ENCODE measurements at regions not wholly inside any gene's neighbourhood (a gene's known extent, or its start where the extent isn't known, plus 50 kb on each side); places are given as distances from the start of the nearest gene placed in this dataset.

- H2BK20ac ChIP-seq (ENCODE audit: low read depth, low read length, poor library complexity, severe bottlenecking), result no peak overlapping the region
- no peak overlapping the region for H2BK120ac ChIP-seq (ENCODE audit: low read depth, low read length, poor library complexity, severe bottlenecking)
- no peak overlapping the region for H2AK5ac ChIP-seq (ENCODE audit: insufficient read length, low read length)
- H3K23me2 ChIP-seq (ENCODE audit: insufficient read length, low read depth, low read length, poor library complexity, severe bottlenecking), result no peaks in the 10 kb centered on the region
- H2AFZ ChIP-seq (ENCODE audit: low read length), result no peak overlapping the region
- H3K27me3 ChIP-seq (ENCODE audit: insufficient read depth, low read length), result no peaks in the 10 kb centered on the region
- no peaks in the 10 kb centered on the region for H3K9me3 ChIP-seq (ENCODE audit: control insufficient read depth, low read depth, low read length)
- H2BK12ac ChIP-seq (ENCODE audit: insufficient read length, low read depth, low read length), result no peak overlapping the region
- no peak overlapping the region for H3K27ac ChIP-seq (ENCODE audit: insufficient read length, low read depth, low read length)
- no peak overlapping the region for H3K23ac ChIP-seq (ENCODE audit: insufficient read length, low read depth, low read length)
- no peaks in the 10 kb centered on the region for H4K20me1 ChIP-seq (ENCODE audit: control insufficient read depth, insufficient read depth, insufficient read length)
- no peak overlapping the region for H3K27ac Mint-ChIP-seq
- H3K36me3 Mint-ChIP-seq (ENCODE audit: insufficient read depth in 1 of 3, low read depth in 3 of 3), result no peaks in the 10 kb centered on the region
- no peak overlapping the region for H3K56ac ChIP-seq (ENCODE audit: insufficient read length, low read depth, low read length)
- H3K4me3 Mint-ChIP-seq, result no peak overlapping the region
- no peaks in the 10 kb centered on the region for H3K79me2 ChIP-seq (ENCODE audit: insufficient read depth, low read length)
- no peaks in the 10 kb centered on the region for H3K9me3 Mint-ChIP-seq
- H3K4me2 ChIP-seq (ENCODE audit: insufficient read depth, insufficient read length, low read length), result no peak overlapping the region
- no peak overlapping the region for H4K8ac ChIP-seq (replicated peaks; ENCODE audit: insufficient read length, low read depth, low read length)
- H2BK5ac ChIP-seq (ENCODE audit: insufficient read length, low read length), result no peak overlapping the region
- no peaks in the 10 kb centered on the region for H3K27me3 Mint-ChIP-seq (ENCODE audit: low read depth)
- H3K79me1 ChIP-seq (ENCODE audit: insufficient read depth, low read depth, low read length, poor library complexity, severe bottlenecking), result no peaks in the 10 kb centered on the region
- TF ChIP-seq CTCF (conservative IDR thresholded peaks at IDR 0.05), result no peak
- DNase-seq, result no peak
- H3T11ph ChIP-seq (ENCODE audit: low read length), result no peak overlapping the region
- H3K4ac ChIP-seq (ENCODE audit: low read depth, low read length), result no peak overlapping the region
- H2BK15ac ChIP-seq (ENCODE audit: low read depth, low read length), result no peak overlapping the region
- H3K14ac ChIP-seq (ENCODE audit: insufficient read depth, low read length), result no peak overlapping the region
- H3K18ac ChIP-seq (ENCODE audit: insufficient read length, low read depth, low read length), result no peak overlapping the region
- no peaks in the 10 kb centered on the region for H3K4me1 ChIP-seq (ENCODE audit: insufficient read depth, low read length)
- no peak overlapping the region for H4K91ac ChIP-seq (ENCODE audit: insufficient read length, low read depth, low read length)
- no peak overlapping the region for H4K5ac ChIP-seq (ENCODE audit: insufficient read length, low read depth, low read length)
- no peaks in the 10 kb centered on the region for H3K4me1 Mint-ChIP-seq
- no peak overlapping the region for H3K9ac ChIP-seq (ENCODE audit: extremely low read depth, insufficient read length, low read length)
- WGBS (ENCODE audit: extremely low coverage, insufficient read length, low lambda C conversion rate), result no CpG with 5 or more reads among the region's 2 CpGs
Observed at GRCh38 chr13:71213252-71213821, 653.7 kb downstream of the DACH1 start.
